ES-I3 (cell line): ENCODE measurements at regions not wholly inside any gene's neighbourhood (a gene's known extent, or its start where the extent isn't known, plus 50 kb on each side); places are given as distances from the start of the nearest gene placed in this dataset.

Source experiments
- H3K36me3 ChIP-seq: 2 replicates; pipeline ENCODE4 v1.6.1; 2013; ENCODE audit warnings: mild to moderate bottlenecking, low read length, control low read depth, moderate library complexity; ENCODE audit not compliant: insufficient read depth
- H3K4me1 ChIP-seq: 2 replicates; pipeline ENCODE4 v1.6.1; 2013; ENCODE audit warnings: mild to moderate bottlenecking, control low read depth, low read length; ENCODE audit not compliant: insufficient read depth
- H3K9ac ChIP-seq: 2 replicates; pipeline ENCODE4 v1.6.1; 2013; ENCODE audit warnings: low read depth, mild to moderate bottlenecking, low read length, moderate library complexity
- H3K9me3 ChIP-seq: 2 replicates; pipeline ENCODE4 v1.6.1; 2013; ENCODE audit warnings: mild to moderate bottlenecking, low read length, moderate library complexity; ENCODE audit not compliant: control insufficient read depth, insufficient read depth

DNA sequence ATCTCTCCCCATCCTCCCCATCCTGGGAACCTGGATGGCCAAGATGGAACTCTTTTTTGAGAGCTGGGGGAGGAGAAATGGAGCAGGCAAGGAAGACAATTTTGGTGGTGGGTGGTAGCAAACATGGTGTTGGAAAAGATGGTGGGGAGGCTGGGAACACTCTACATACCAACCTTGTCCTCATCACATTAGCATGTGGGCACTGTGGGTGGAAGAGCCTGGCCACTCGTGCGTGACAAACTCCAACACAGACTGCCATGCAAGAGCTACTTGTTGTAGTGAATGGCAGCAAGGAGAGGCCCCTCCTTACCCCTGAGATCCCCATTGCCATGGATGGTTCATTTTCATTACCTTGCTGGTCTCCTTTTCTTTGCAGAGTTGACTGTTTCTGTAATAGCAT is 262.6 kb downstream of the RPLP1 start:
- 0 out of 2 replicates have a peak, but pooled peaks cover 7% of the 10 kb centered on the region for H3K4me1 ChIP-seq
- no peaks in the 10 kb centered on the region for H3K36me3 ChIP-seq
- H3K9me3 ChIP-seq = no peaks in the 10 kb centered on the region
- H3K9ac ChIP-seq = no peak overlapping the region

DNA sequence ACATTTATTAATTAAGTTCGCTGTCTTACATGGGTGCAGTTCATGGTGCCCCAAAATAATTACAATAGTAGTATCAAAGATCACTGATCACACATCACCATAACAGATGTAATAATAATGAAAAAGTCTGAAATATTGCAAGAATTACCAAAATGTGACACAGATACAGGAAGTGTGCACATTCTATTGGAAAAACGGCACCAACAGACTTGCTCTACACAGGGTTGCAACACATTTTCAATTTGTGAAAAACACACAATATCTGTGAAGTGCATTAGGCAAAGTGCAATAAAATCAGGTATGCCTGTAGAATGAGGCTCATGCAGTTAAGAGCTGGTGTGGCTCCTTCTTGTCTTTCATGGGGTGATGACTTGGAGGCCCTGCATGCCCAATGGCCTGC is 265.8 kb downstream of the RPLP1 start:
- Histone ChIP-seq H3K9ac (no peak overlapping the region), H3K36me3 (no peaks in the 10 kb centered on the region), H3K9me3 (no peaks in the 10 kb centered on the region), H3K4me1 (0 out of 2 replicates have a peak, but pooled peaks cover 4% of the 10 kb centered on the region)

DNA sequence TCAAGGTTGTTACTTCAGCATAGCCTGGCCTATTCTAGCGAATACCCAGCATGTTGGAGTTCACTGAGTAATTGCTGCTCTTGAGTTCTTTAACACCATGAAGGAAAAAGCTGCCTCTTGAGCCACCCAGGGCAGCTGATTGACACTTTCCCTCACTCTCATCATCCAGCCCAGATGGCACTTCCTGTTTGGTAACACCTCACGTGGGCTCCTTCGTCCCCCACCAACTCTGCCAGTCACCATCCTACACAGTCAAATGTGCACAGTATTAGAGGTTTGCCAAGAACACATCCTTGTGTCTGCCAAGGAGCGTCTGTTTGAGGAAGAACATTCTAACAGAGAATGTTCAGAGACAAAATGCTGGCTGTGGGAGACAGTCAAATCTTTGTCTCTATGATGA is 266.3 kb downstream of the RPLP1 start:
- no peak overlapping the region for H3K9ac ChIP-seq
- H3K4me1 ChIP-seq = 0 out of 2 replicates have a peak, but pooled peaks cover 4% of the 10 kb centered on the region
- no peaks in the 10 kb centered on the region for H3K36me3 ChIP-seq

DNA sequence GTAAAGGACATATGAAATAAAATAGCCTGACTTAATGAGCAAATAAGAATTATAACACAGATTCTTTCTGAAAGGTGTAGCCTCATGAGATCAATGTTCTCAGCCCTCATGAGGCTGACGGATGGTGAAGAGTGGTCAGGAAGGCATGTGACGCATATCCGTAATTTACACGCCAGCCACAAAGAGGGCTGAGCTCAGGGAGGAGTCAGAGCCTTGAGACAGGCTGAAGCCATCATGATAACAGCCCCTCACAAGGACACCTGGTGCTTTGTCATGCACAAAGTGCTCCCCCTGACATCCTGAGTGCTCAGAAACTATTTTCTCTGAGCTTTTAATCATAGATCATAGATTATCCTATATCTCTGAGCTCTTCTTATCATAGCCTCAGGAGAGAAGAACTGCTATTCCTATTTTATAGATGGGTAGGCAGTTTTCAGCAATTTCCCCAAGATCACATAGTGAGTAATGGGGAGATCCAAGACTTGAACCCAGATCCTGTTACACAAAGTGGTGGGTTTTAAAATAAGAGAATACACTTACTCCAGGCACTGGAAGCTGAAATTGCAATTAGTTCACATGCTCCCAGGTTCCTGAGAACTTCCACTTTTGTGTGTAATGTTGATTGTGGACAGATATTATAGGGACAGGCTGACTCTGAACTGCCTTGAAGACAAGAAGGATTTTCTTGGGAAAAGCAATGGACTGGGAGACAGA is 267.1 kb downstream of the RPLP1 start:
- Histone ChIP-seq H3K9me3 (no peaks in the 10 kb centered on the region), H3K9ac (no peak overlapping the region), H3K36me3 (no peaks in the 10 kb centered on the region), H3K4me1 (0 out of 2 replicates have a peak, but pooled peaks cover 4% of the 10 kb centered on the region)

More for the DNA sequence above, 266.3 kb downstream of the RPLP1 start:
- H3K9me3 ChIP-seq = no peaks in the 10 kb centered on the region

DNA sequence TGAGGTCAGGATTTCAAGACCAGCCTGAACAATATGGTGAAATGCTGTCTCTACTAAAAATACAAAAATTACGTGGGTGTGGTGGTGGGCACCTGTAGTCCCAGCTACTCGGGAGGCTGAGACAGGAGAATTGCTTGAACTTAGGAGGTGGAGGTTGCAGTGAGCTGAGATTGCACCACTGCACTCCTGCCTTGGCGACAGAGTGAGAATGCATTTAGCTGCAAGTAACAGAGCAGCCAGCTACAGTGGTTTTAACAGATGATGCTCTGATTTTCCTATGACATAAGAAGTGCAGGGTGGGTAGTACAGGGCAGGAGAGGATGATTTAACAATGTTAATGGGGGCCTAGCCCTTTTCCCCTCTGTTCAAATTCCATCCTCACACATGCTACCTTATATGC is 267.9 kb downstream of the RPLP1 start:
- 0 out of 2 replicates have a peak, but pooled peaks cover 4% of the 10 kb centered on the region for H3K4me1 ChIP-seq
- H3K9me3 ChIP-seq = no peaks in the 10 kb centered on the region
- no peaks in the 10 kb centered on the region for H3K36me3 ChIP-seq
- H3K9ac ChIP-seq = no peak overlapping the region

DNA sequence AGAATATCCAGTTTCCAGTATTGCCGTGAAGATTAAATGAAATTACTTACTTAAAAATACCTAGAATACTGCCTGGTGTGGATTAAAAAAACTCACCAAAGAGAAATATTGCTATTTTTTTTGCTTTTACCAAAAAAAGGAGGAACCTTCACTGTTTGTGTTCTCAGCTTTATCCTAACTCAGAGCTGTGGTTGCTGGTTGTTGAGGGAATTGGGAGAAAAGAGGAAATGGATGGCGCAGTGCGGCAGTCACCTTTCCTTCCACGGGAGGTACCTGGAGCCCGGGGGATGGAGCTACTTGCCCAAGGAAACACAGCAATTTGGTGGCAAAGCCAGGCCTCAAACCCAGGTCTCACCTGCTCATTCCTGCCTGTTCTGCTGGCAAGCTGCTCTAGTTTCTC is 270.3 kb downstream of the RPLP1 start:
- no peaks in the 10 kb centered on the region for H3K36me3 ChIP-seq
- no peak overlapping the region for H3K9ac ChIP-seq
- H3K4me1 ChIP-seq = 0 out of 2 replicates have a peak, but pooled peaks cover 4% of the 10 kb centered on the region
- H3K9me3 ChIP-seq = no peaks in the 10 kb centered on the region

DNA sequence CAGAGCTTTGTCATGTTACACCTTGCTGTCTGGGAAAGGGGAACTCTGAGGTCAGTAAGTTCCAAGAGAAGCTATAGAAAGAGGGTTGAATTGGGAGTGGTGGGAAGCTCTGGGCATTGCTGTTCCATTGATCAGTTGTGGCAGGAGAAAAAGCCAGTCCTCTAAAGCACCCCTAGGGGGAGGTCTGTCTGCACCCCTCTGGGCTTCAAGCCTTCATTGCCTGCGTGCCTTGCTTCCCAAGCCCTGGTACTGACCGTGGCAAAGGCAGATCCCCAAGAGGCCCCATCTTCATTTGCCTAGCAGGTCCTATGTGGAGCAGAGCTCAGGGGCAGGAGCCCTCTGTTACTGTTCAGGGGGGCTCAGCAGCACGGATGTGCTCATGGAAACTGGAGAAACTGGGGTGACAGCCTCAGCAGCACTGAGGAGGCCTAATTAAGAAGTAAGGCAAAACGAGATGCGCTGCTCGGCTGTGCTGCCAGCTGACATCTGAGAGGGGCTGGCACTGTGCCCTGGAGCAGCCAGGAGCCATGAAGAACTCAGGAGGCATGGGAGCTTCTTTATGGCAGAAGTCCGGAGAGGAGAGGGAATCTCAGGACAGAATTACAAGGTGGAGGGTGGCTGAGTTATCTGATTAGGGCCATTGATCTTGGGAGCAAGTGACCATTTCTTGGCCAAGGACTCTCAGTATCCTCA is 270.9 kb downstream of the RPLP1 start:
- no peak overlapping the region for H3K9ac ChIP-seq
- no peaks in the 10 kb centered on the region for H3K9me3 ChIP-seq
- no peaks in the 10 kb centered on the region for H3K36me3 ChIP-seq
- H3K4me1 ChIP-seq = 0 out of 2 replicates have a peak, but pooled peaks cover 4% of the 10 kb centered on the region

DNA sequence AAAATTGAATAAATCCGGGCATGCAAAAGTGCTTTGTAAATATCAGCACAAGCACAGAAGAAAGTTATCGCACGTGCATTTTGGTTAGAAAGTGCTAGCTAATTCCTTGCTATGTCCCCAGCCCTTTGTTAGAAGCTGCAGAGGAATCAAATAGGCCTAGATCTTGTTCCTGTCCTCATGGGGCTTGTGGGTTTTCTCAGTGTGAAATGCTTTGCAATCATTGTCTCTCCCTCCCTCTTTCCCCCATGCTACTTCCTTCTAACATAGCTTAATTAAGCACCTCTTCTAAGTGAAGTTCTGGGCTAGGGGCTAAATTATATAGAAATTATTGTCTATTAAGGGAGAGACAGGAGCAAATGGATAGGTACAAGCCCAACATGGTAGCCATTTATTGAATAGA is 271.7 kb downstream of the RPLP1 start:
- H3K4me1 ChIP-seq = 0 out of 2 replicates have a peak, but pooled peaks cover 4% of the 10 kb centered on the region
- no peaks in the 10 kb centered on the region for H3K36me3 ChIP-seq
- no peak overlapping the region for H3K9ac ChIP-seq
- H3K9me3 ChIP-seq = no peaks in the 10 kb centered on the region

DNA sequence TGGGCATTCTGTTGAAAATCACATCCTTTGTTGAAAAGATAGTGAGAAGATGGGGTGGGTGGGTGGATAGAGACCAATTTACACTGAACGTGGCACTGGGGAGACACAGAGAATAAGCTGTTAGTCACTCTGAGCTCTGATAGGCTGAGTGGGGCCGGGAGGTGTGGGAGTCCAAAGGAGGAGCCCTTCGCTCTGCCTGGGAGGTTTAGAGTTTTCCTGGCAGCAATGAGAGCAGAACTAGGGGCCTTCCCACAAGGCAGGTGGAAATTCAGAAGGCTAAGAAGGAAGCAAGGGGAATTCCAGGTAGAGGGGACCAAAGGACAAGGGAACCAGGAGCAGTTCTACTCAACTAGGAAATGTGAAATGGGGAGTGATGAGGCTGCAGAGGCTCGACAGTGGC is 272.7 kb downstream of the RPLP1 start:
- no peaks in the 10 kb centered on the region for H3K9me3 ChIP-seq
- no peak overlapping the region for H3K9ac ChIP-seq
- 0 out of 2 replicates have a peak, but pooled peaks cover 4% of the 10 kb centered on the region for H3K4me1 ChIP-seq
- H3K36me3 ChIP-seq = no peaks in the 10 kb centered on the region

DNA sequence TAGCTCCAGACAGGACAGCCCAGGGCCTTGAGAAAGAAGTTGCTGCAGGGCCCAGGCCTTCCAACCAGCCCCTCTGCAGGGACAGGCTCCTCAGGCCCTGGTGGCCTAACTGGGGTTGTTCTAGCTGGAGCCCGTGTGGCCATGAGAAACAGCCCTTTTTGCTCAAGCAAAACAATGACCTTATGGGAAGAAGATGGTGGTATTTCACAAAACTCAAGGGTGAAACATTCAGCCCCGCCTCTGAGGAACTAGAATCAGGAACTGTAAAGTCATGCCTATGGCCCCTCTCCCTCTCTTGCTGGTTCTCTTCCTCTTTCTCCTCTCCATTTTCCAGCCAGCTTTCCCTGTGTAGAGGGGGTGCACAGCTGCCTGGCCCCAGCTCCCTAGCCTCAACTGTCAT is 273.3 kb downstream of the RPLP1 start:
- Histone ChIP-seq H3K4me1 (0 out of 2 replicates have a peak, but pooled peaks cover 7% of the 10 kb centered on the region), H3K9ac (no peak overlapping the region)

DNA sequence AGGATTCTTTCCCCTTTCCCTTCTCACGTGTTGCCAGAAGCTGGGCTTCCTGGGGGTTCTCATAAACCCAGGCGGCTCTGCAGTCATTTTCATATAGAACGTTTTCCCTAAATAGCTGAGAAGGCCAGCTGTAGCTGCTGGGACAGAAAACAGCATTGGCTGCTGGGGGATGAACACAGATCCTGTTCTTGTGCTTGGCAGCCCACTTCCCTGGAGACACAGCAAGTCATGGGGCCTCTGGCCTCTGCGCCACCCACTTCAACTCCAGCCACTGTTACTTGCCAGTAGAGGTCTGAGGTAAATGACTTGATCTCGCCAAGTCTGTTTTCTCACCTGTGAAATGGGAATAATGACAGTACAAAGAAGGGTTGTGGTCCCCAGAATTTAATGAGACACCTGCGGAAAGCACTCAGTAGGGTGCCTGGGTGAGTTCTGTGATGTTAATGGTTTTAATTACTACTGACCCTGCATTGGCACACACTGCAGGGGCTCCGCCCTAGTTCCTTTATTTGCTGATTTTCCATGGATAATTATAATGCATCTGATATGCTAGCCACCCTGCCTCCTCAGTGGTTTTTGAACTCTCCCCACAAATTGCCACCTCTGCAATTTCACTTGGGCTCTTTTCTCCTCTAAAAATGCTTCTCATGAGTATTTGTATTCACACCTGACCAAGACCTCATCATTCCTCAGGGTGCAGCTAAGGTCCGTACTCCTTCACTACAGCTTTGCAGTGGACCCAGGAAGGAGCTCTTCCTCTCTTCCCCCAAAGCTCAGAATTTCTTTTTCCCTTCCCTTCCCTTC is 274.7 kb downstream of the RPLP1 start:
- no peaks in the 10 kb centered on the region for H3K36me3 ChIP-seq
- H3K4me1 ChIP-seq = 0 out of 2 replicates have a peak, but pooled peaks cover 10% of the 10 kb centered on the region
- H3K9ac ChIP-seq = no peak overlapping the region
- H3K9me3 ChIP-seq = no peaks in the 10 kb centered on the region

More for the DNA sequence above, 273.3 kb downstream of the RPLP1 start:
- no peaks in the 10 kb centered on the region for H3K9me3 ChIP-seq
- H3K36me3 ChIP-seq = no peaks in the 10 kb centered on the region

DNA sequence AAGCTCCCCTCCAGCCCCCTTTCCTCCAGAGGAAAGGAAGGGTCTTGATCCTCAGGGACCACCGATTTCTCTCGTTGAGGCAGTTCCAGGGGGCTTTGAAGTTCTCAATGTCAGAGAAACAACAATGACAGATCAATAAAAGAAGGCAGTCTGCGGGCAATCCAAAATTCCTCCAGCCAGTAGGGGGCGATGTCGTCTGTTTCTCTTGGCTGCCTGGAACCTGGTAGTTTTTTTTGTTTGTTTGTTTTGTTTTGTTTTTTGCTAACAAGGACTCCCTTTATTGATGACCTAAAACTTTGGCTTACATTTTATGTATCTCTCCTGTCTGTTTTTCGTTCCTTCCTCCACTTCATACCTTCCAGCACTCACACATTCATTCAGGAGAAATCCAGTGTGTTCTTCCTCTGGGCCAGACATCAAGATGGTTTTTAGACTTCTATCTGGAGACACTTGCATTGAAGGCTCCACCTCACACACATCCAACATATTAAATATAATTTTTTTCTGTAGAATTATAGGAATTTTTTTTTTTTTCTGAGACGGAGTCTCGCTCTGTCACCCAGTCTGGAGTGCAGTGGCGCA is 276.6 kb downstream of the RPLP1 start:
- no peak overlapping the region for H3K9ac ChIP-seq

DNA sequence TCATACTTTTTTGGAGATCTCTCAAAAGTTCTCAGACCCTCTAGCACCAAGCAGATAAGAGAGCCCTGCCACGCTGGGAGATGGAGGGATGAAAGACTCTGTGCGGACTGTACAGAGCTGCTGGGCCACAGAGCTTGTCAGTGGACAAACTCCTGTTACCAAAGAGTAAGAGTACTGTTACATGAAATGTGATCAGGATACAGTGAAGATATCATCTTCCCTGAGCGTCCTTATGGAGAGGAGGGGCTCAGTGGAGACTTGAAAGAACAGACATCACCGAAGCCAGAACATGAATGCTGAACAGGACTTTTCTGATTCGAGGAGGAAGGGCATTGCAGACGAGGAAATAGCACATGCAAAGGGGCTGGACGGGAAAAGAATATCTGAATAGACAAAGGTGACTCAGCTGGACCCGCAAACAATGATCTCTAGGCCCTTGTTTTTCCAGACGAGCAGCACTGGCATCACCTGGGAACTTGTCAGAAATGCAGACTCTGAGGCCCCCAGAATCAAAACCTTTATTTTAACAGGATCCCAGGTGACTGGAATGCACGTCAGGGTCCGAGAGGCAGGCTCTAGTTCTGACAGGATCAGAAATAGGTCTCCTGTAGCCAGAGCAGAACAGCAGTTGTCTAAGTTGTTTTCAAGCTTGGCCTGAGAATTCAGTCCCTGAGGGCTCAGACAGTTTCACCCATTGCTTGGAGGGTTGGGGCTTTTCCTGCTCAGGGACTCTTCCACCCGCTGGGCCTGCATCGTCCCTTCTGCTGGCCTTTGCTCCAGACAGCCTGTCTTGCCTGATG is 277.9 kb downstream of the RPLP1 start:
- Histone ChIP-seq H3K4me1 (peaks cover 10% of the 10 kb centered on the region), H3K36me3 (no peaks in the 10 kb centered on the region), H3K9ac (no peak overlapping the region), H3K9me3 (no peaks in the 10 kb centered on the region)

More for the DNA sequence above, 276.6 kb downstream of the RPLP1 start:
- Histone ChIP-seq H3K4me1 (0 out of 2 replicates have a peak, but pooled peaks cover 7% of the 10 kb centered on the region), H3K9me3 (no peaks in the 10 kb centered on the region), H3K36me3 (no peaks in the 10 kb centered on the region)
